Osteocyte (in vitro differentiated cells): ENCODE measurements at regions not wholly inside any gene's neighbourhood (a gene's known extent, or its start where the extent isn't known, plus 50 kb on each side); places are given as distances from the start of the nearest gene placed in this dataset.
"Not testable (repeated sequence)": the region's sequence is repeated elsewhere in the genome, so short reads cannot be mapped to it uniquely, and the experiment has no call there.

Experiments
- DNase-seq: peaks from one replicate; pipeline ENCODE4 v3.0.0; 2021; ENCODE audit warnings: mixed read lengths; ENCODE audit not compliant: unreplicated experiment; ENCODE audit errors: extremely low spot score
- H3K27ac Mint-ChIP-seq: one replicate; pipeline ENCODE4 v1.8.0; 2021; ENCODE audit warnings: mild to moderate bottlenecking, mixed read lengths; ENCODE audit not compliant: unreplicated experiment
- H3K27me3 Mint-ChIP-seq: one replicate; pipeline ENCODE4 v1.8.0; 2021; ENCODE audit warnings: mixed read lengths; ENCODE audit not compliant: unreplicated experiment
- H3K36me3 Mint-ChIP-seq: one replicate; pipeline ENCODE4 v1.8.0; 2021; ENCODE audit warnings: mixed read lengths; ENCODE audit not compliant: unreplicated experiment
- H3K4me1 Mint-ChIP-seq: one replicate; pipeline ENCODE4 v1.8.0; 2021; ENCODE audit warnings: mixed read lengths; ENCODE audit not compliant: unreplicated experiment
- H3K4me3 Mint-ChIP-seq: one replicate; pipeline ENCODE4 v1.8.0; 2021; ENCODE audit warnings: mild to moderate bottlenecking, moderate library complexity, mixed read lengths; ENCODE audit not compliant: unreplicated experiment
- H3K9me3 Mint-ChIP-seq: one replicate; pipeline ENCODE4 v1.8.0; 2021; ENCODE audit warnings: mixed read lengths; ENCODE audit not compliant: unreplicated experiment
- CTCF ChIP-seq: fragments of 200-600 bp; sonication (generic); IDR thresholded peaks from 2 replicates; pipeline ENCODE4 v1.5.0; 2021; ENCODE audit warnings: antibody characterized with exemption, mild to moderate bottlenecking, moderate library complexity

- H3K4me3 Mint-ChIP-seq: no peak overlapping the region
- peak; percentile 66 for DNase-seq
- no peak overlapping the region for H3K27ac Mint-ChIP-seq
- H3K27me3 Mint-ChIP-seq: no peaks in the 10 kb centered on the region
- H3K36me3 Mint-ChIP-seq: peaks cover 2% of the 10 kb centered on the region
- peaks cover 24% of the 10 kb centered on the region for H3K9me3 Mint-ChIP-seq
- no peaks in the 10 kb centered on the region for H3K4me1 Mint-ChIP-seq
- no peak for TF ChIP-seq CTCF
These were observed 325.6 kb downstream of the ZNF716 start for GRCh38 chr7:57775396-57776088.

GRCh38 chr7:57776136-57776856 is 326.3 kb downstream of the ZNF716 start:
- H3K4me3 Mint-ChIP-seq, H3K4me1 Mint-ChIP-seq, H3K27ac Mint-ChIP-seq, H3K27me3 Mint-ChIP-seq, H3K36me3 Mint-ChIP-seq: not testable (repeated sequence)
- peaks cover 22% of the 10 kb centered on the region for H3K9me3 Mint-ChIP-seq
- peak; percentile 77 for DNase-seq

- Mint-ChIP-seq H3K27me3 (no peaks in the 10 kb centered on the region), H3K9me3 (peaks cover 33% of the 10 kb centered on the region), H3K36me3 (no peaks in the 10 kb centered on the region), H3K4me3 (no peak overlapping the region), H3K4me1 (no peaks in the 10 kb centered on the region), H3K27ac (no peak overlapping the region)
- TF ChIP-seq CTCF: no peak
- DNase-seq: no peak
These were observed 339.2 kb downstream of the ZNF716 start for GRCh38 chr7:57789130-57789529.

- H3K27ac Mint-ChIP-seq: no peak overlapping the region
- TF ChIP-seq CTCF: no peak
- no peak for DNase-seq
- no peaks in the 10 kb centered on the region for H3K4me1 Mint-ChIP-seq
- H3K36me3 Mint-ChIP-seq: peaks cover 2% of the 10 kb centered on the region
- no peaks in the 10 kb centered on the region for H3K27me3 Mint-ChIP-seq
- H3K9me3 Mint-ChIP-seq: peaks cover 23% of the 10 kb centered on the region
- H3K4me3 Mint-ChIP-seq: no peak overlapping the region
These were observed 369.6 kb downstream of the ZNF716 start for GRCh38 chr7:57819491-57819981.

- H3K9me3 Mint-ChIP-seq: peaks cover 20% of the 10 kb centered on the region
- H3K4me3 Mint-ChIP-seq: no peak overlapping the region
- no peak overlapping the region for H3K27ac Mint-ChIP-seq
- H3K27me3 Mint-ChIP-seq: no peaks in the 10 kb centered on the region
- H3K36me3 Mint-ChIP-seq: peaks cover 2% of the 10 kb centered on the region
- no peaks in the 10 kb centered on the region for H3K4me1 Mint-ChIP-seq
- no peak for TF ChIP-seq CTCF
- DNase-seq: no peak
These were observed 370.5 kb downstream of the ZNF716 start for GRCh38 chr7:57820477-57820876.
